Right lobe of liver (tissue), 6 donors: ENCODE measurements at regions not wholly inside any gene's neighbourhood (a gene's known extent, or its start where the extent isn't known, plus 50 kb on each side); places are given as distances from the start of the nearest gene placed in this dataset.

ENCODE experiments used
- ATAC-seq, 4 donors: fragments of 200-7000 bp; cut with Tn5 transposase; one replicate each; pipeline ENCODE4 v1.9.1; 2020; ENCODE audit warnings: mild to moderate bottlenecking in 4 of 4, moderate library complexity in 4 of 4
- DNase-seq, 3 donors: peaks; one replicate each; pipeline ENCODE4 v3.0.0-alpha.2; 2020
- H3K27ac ChIP-seq, 3 donors: fragments of 200-600 bp; one replicate each; pipeline ENCODE4 v1.8.0; 2022
- H3K27me3 ChIP-seq, 2 donors: fragments of 200-600 bp; one replicate each; pipeline ENCODE4 v1.8.0; 2022
- H3K36me3 ChIP-seq, 4 donors: fragments of 200-600 bp; sonication (generic) in 1 of 4; one replicate each; pipeline versions ENCODE4 v1.5.1 to v1.8.0; 2017 to 2022; ENCODE audit warnings: control low read depth in 1 of 4
- H3K4me1 ChIP-seq, 4 donors: fragments of 200-600 bp; sonication (generic) in 1 of 4; one replicate each; pipeline versions ENCODE4 v1.5.1 to v1.8.0; 2017 to 2022; ENCODE audit warnings: control low read depth in 1 of 4
- H3K4me3 ChIP-seq, 3 donors: fragments of 200-600 bp; one replicate each; pipeline ENCODE4 v1.8.0; 2022
- H3K9me3 ChIP-seq, 4 donors: fragments of 200-600 bp; sonication (generic) in 1 of 4; one replicate each; pipeline versions ENCODE4 v1.5.1 to v1.8.0; 2017 to 2022; ENCODE audit warnings: control low read depth in 1 of 4
- CTCF ChIP-seq, 4 donors: fragments of 200-600 bp in 3 of 4; fragments of 450-650 bp in 1 of 4; IDR thresholded peaks; one replicate each; pipeline versions ENCODE4 v1.5.1 to v1.8.0; 2016 to 2022; ENCODE audit warnings: antibody characterized with exemption in 4 of 4, mild to moderate bottlenecking in 2 of 4
- POLR2A ChIP-seq: fragments of 450-650 bp; IDR thresholded peaks from one replicate; pipeline ENCODE4 v1.6.1; 2017; ENCODE audit warnings: antibody characterized with exemption, mild to moderate bottlenecking
- WGBS: methylation state at CpG from one replicate; pipeline ENCODE4 v1.1.6; 2018; ENCODE audit warnings: low coverage, low lambda C conversion rate; ENCODE audit not compliant: insufficient coverage; ENCODE audit errors: missing lambda C conversion rate; 5-methylcytosine and 5-hydroxymethylcytosine counted together
- intact Hi-C, 2 donors: fragments of 100-400 bp; cut with DNase I; formaldehyde crosslinking; loops; one replicate each; pipeline versions ENCODE4 v1.11.2 to v1.14.1; 2022
- donor health status: DM: no; HTN: yes; CAD: no.
- donor health status: DM: no; HTN: no; CAD: no.
- donor health status: DM: no; HTN: no; CAD: no.
- donor health status: DM: no; HTN: yes; CAD: no.
- donor health status: DM: no; HTN: yes; CAD: no.

DNA sequence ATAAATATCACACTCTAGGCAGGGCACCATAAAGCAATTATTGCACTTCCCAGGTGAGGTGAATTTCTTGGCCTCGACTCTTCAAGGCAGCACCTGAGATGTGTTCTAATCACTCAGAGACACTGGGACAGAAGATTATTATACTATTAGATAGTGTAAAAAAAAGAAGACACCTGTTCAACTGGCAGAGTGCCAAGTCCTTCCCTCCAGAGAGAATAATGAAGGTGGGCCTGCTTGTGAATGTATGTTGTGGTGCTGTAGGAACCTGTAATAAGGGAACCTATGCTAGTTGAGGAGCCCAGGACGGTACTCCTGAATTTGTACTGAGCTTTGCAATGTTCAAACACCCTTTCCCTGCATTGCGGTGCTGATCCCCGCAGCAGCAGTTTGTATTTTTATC lies 107.5 kb downstream of the NXPE2 start:
- TF ChIP-seq CTCF (IDR thresholded peaks at IDR 0.05) (no peak), POLR2A (no peak)
- H3K9me3 ChIP-seq, result no peaks in the 10 kb centered on the region
- no peak for DNase-seq
- intact Hi-C loops, result no loop called here
- H3K4me3 ChIP-seq, result no peak overlapping the region
- WGBS, result 73% methylated on average over 2 of the region's 4 CpGs
- ATAC-seq, result no peak
- no peaks in the 10 kb centered on the region for H3K36me3 ChIP-seq
- H3K27me3 ChIP-seq, result no peaks in the 10 kb centered on the region
- H3K27ac ChIP-seq, result no peak overlapping the region
- no peaks in the 10 kb centered on the region for H3K4me1 ChIP-seq

DNA sequence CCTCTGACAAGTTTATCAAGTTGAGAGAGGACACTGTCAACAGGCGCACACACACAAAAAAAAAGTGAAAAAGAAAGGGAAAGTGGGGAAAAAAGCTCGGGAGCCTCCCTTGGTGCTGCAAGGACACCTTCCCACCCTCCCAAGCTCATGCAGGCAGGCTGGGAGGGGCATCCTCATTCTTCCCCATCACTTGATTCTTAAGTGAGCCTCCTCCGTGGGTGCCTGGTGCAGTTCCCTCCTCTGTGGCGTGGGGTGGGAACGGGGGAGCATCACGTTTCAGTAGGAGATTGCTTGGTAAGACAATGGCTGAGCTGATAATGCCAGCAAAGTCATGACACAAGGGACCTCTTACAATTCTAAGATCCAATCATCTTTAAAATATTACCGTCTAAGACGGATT lies 108.8 kb downstream of the NXPE2 start:
- Histone ChIP-seq H3K4me1 (no peaks in the 10 kb centered on the region), H3K4me3 (no peak overlapping the region), H3K36me3 (no peaks in the 10 kb centered on the region), H3K27me3 (no peaks in the 10 kb centered on the region), H3K9me3 (no peaks in the 10 kb centered on the region), H3K27ac (no peak overlapping the region)
- ATAC-seq, result no peak
- TF ChIP-seq POLR2A (no peak), CTCF (IDR thresholded peaks at IDR 0.05) (no peak)
- intact Hi-C loops, result no loop called here
- 23% methylated on average over 7 of the region's 8 CpGs for WGBS
- DNase-seq, result no peak

DNA sequence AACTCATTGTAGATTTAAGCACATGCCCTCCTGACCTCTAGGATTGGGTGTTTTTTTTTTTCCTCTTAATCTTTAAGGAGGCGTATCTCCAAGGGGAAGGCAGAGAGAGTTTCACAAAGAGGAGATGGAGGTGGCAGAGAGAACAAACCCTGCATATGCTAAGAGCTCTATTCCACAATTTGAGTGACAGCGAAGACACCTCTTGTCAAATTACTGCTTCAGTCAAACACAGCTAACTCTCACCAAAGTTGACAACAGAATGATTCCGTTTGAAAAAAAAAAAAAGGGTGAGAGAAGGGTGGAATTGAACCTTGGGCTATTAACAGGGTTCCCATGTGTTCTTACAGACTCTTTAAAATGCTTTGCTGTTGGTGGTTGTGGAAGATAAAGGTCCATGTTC lies 112.6 kb downstream of the NXPE2 start:
- H3K36me3 ChIP-seq, result no peaks in the 10 kb centered on the region
- H3K27ac ChIP-seq, result no peak overlapping the region
- DNase-seq (no peak), ATAC-seq (no peak)
- H3K9me3 ChIP-seq, result no peaks in the 10 kb centered on the region
- no peaks in the 10 kb centered on the region for H3K27me3 ChIP-seq
- 38% methylated on average over 3 of the region's 3 CpGs for WGBS
- intact Hi-C loops, result no loop called here
- no peak for TF ChIP-seq CTCF (IDR thresholded peaks at IDR 0.05)
- TF ChIP-seq POLR2A, result no peak
- no peak overlapping the region for H3K4me3 ChIP-seq
- H3K4me1 ChIP-seq, result no peaks in the 10 kb centered on the region

DNA sequence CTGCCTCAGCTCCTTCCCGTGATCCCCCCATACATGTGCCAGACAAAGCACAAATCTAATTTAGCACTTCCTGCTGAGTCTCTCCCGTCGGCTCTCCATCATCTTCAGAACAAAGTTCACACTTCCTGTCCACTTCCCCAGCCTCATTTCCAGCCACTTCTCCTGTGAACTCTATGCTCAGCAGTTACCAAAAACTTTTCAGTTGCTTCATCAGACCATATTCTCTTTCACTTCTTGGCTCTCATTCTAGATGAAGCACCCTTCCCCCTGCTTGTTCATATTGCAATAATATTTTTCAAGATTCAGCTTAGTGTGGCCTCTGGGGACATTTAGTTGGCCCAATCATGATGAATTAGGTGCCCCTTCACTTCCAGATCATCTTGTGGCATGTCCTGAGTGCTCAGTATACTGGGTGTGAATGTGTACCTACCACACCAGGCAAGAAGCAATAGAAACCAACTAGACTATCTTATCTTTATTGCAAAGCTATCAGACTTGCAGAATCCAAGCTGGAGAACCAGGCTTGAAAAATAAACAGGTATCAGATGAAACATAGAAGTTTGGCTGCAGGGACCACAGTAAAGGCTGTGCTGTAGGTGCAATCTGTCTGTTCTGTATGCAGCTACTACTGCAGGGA lies 115.8 kb downstream of the NXPE2 start:
- no peak for ATAC-seq
- intact Hi-C loops, result no loop called here
- TF ChIP-seq POLR2A (no peak), CTCF (IDR thresholded peaks at IDR 0.05) (no peak)

More for the DNA sequence above, 115.8 kb downstream of the NXPE2 start:
- no peak overlapping the region for H3K27ac ChIP-seq
- no peaks in the 10 kb centered on the region for H3K4me1 ChIP-seq
- 10% methylated on average over 3 of the region's 3 CpGs for WGBS
- H3K4me3 ChIP-seq, result no peak overlapping the region
- no peak for DNase-seq
- H3K27me3 ChIP-seq, result no peaks in the 10 kb centered on the region
- no peaks in the 10 kb centered on the region for H3K36me3 ChIP-seq
- H3K9me3 ChIP-seq, result no peaks in the 10 kb centered on the region
